ENCODE measurements at regions not wholly inside any gene's neighbourhood (a gene's known extent, or its start where the extent isn't known, plus 50 kb on each side); places are given as distances from the start of the nearest gene placed in this dataset.

- TF ChIP-seq DZIP1 (CRISPR knock-in tag; IDR thresholded peaks at IDR 0.05), result peak; percentile 90
- no peak; the same call in 1 of the 2 replicates for TF ChIP-seq RARG (CRISPR knock-in tag; IDR thresholded peaks at IDR 0.05; ENCODE audit: low read depth)
- peak; percentile 30 for TF ChIP-seq ZNF205 (CRISPR knock-in tag; IDR thresholded peaks at IDR 0.05)
- peak; percentile 92 for TF ChIP-seq ZBTB7A (CRISPR knock-in tag; IDR thresholded peaks at IDR 0.05)
- TF ChIP-seq ZNF615 (CRISPR knock-in tag; IDR thresholded peaks at IDR 0.05; ENCODE audit: borderline replicate concordance), result peak; percentile 89; the same call in 1 of the 2 replicates
- peak; percentile 95 for TF ChIP-seq ZSCAN5A (CRISPR knock-in tag; IDR thresholded peaks at IDR 0.05; ENCODE audit: borderline replicate concordance)
- TF ChIP-seq POGZ (CRISPR knock-in tag; IDR thresholded peaks at IDR 0.05), result peak; percentile 67
- no peak for TF ChIP-seq NFE2L2 (IDR thresholded peaks at IDR 0.05; ENCODE audit: low read length)
- TF ChIP-seq ZNF253 (CRISPR knock-in tag; IDR thresholded peaks at IDR 0.05; ENCODE audit: borderline replicate concordance), result peak; percentile 73; the same call in 1 of the 2 replicates
- no peak for TF ChIP-seq MATR3 (CRISPR knock-in tag; IDR thresholded peaks at IDR 0.05)
- TF ChIP-seq IKZF5 (CRISPR knock-in tag; IDR thresholded peaks at IDR 0.05), result peak; percentile 82
- TF ChIP-seq MTA1 (CRISPR knock-in tag; IDR thresholded peaks at IDR 0.05; ENCODE audit: borderline replicate concordance), result peak; percentile 95
- no peak for TF ChIP-seq BHLHE40 (IDR thresholded peaks at IDR 0.05; ENCODE audit: low read length)
- TF ChIP-seq ZNF317 (CRISPR knock-in tag; IDR thresholded peaks at IDR 0.05), result peak; percentile 64; the same call in 1 of the 2 replicates
- no peak; the same call in 1 of the 2 replicates for TF ChIP-seq ZNF576 (CRISPR knock-in tag; IDR thresholded peaks at IDR 0.05)
- no peak for TF ChIP-seq SMARCC2 (IDR thresholded peaks at IDR 0.05)
- TF ChIP-seq SCMH1 (CRISPR knock-in tag; IDR thresholded peaks at IDR 0.05; ENCODE audit: borderline replicate concordance), result no peak
- TF ChIP-seq ZNF160 (CRISPR knock-in tag; IDR thresholded peaks at IDR 0.05), result no peak
- TF ChIP-seq MIER2 (CRISPR knock-in tag; IDR thresholded peaks at IDR 0.05), result no peak
Measured at GRCh38 chr16:85524630-85525419, 88.3 kb upstream of the GSE1 start (continued).
